Astrocyte (in vitro differentiated cells and primary cell): ENCODE measurements at regions not wholly inside any gene's neighbourhood (a gene's known extent, or its start where the extent isn't known, plus 50 kb on each side); places are given as distances from the start of the nearest gene placed in this dataset.

ENCODE experiments used
- CTCF ChIP-seq: IDR thresholded peaks from 2 replicates; pipeline ENCODE4 v1.5.1; 2011; ENCODE audit warnings: low read depth, mild to moderate bottlenecking, inconsistent platforms, low read length, moderate library complexity; ENCODE audit not compliant: insufficient read depth
- EZH2 ChIP-seq: IDR thresholded peaks from 2 replicates; pipeline ENCODE4 v1.6.1; 2012; ENCODE audit warnings: mild to moderate bottlenecking, low read length, inconsistent platforms; ENCODE audit not compliant: insufficient read depth

GRCh38 chr4:156336511-156336910 is 382.8 kb upstream of the CTSO start:
- TF ChIP-seq CTCF (no peak), EZH2 (no peak)
